PFSK-1 (cell line): ENCODE measurements at regions not wholly inside any gene's neighbourhood (a gene's known extent, or its start where the extent isn't known, plus 50 kb on each side); places are given as distances from the start of the nearest gene placed in this dataset.

Experiments
- FOXP2 ChIP-seq: optimal IDR thresholded peaks from 2 replicates; pipeline ENCODE3; 2011; ENCODE audit warnings: borderline replicate concordance, control low read depth, inconsistent platforms; ENCODE audit not compliant: insufficient read depth; ENCODE audit errors: extremely low read length, extremely low read depth
- POLR2AphosphoS5 ChIP-seq: IDR thresholded peaks from 2 replicates; pipeline ENCODE4 v1.6.1; 2012; ENCODE audit warnings: low read depth, mild to moderate bottlenecking, control low read depth, low read length, moderate library complexity
- SIN3A ChIP-seq: IDR thresholded peaks from 2 replicates; pipeline ENCODE4 v1.6.1; 2012; ENCODE audit warnings: mild to moderate bottlenecking, low read length, moderate library complexity, borderline replicate concordance; ENCODE audit not compliant: insufficient read depth
- TAF1 ChIP-seq: IDR thresholded peaks from 2 replicates; pipeline ENCODE4 v1.6.1; 2012; ENCODE audit warnings: low read length, control low read depth, borderline replicate concordance; ENCODE audit not compliant: insufficient read depth

GRCh38 chr6:140276133-140276532 is 901.7 kb upstream of the CITED2 start:
- TF ChIP-seq TAF1 (no peak), SIN3A (no peak), POLR2AphosphoS5 (no peak), FOXP2 (no peak)
